Sigmoid colon (tissue), 4 donors: ENCODE measurements at regions not wholly inside any gene's neighbourhood (a gene's known extent, or its start where the extent isn't known, plus 50 kb on each side); places are given as distances from the start of the nearest gene placed in this dataset.

Source experiments
- CTCF ChIP-seq, 4 experiments: fragments of 450-650 bp in 3 of 4; fragments of 200-600 bp in 1 of 4; IDR thresholded peaks; one replicate each; pipeline ENCODE4 v1.5.1; 2016 to 2019; ENCODE audit warnings: antibody characterized with exemption in 4 of 4, mild to moderate bottlenecking in 3 of 4, moderate library complexity in 2 of 4
- POLR2AphosphoS5 ChIP-seq, 4 donors: sonication (generic); formaldehyde crosslinking; IDR thresholded peaks; one replicate each; pipeline ENCODE4 v1.6.1; 2017; ENCODE audit warnings: antibody characterized with exemption in 4 of 4

DNA sequence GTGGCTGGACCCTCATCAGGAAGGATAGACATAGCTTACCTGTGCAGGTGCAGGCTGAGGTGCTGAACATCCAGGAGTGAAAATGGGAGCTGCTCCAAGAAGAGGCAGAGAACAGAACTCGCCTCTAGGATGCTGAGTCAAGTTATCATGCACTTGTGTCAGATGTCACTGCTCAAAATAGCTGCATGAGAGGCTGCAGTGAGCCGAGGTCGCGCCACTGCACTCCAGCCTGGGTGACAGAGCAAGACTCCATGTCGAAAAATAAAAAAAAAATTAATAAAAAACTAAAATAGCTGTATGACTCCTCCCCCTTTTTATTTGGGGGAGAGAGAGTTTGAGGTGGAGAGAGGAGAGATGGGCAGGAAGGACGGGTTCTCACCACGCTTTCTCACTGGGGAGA lies 148.8 kb downstream of the FOXL1 start:
- TF ChIP-seq CTCF (IDR thresholded peaks at IDR 0.05) (no peak), POLR2AphosphoS5 (IDR thresholded peaks at IDR 0.05) (no peak)
